LNCaP clone FGC (cell line): ENCODE measurements at regions not wholly inside any gene's neighbourhood (a gene's known extent, or its start where the extent isn't known, plus 50 kb on each side); places are given as distances from the start of the nearest gene placed in this dataset.

ENCODE experiments used
- DNase-seq: peaks from one replicate; pipeline ENCODE4 v3.0.0-alpha.2; 2011; ENCODE audit warnings: low read depth
- H3K4me3 ChIP-seq: 2 replicates; pipeline ENCODE4 v1.5.1; 2011; ENCODE audit warnings: mild to moderate bottlenecking, low read depth, low read length, control low read depth
- TF ChIP-seq, protein P1 (sequence below): IDR thresholded peaks from 2 replicates; pipeline ENCODE4 v1.5.1; 2012; ENCODE audit warnings: mild to moderate bottlenecking; ENCODE audit not compliant: control insufficient read depth, insufficient read depth; ENCODE audit errors: extremely low read depth

GRCh38 chr22:44634426-44635321 lies 67.3 kb upstream of the PRR5 start:
- no peak overlapping the region for H3K4me3 ChIP-seq
- TF ChIP-seq, protein P1, sequence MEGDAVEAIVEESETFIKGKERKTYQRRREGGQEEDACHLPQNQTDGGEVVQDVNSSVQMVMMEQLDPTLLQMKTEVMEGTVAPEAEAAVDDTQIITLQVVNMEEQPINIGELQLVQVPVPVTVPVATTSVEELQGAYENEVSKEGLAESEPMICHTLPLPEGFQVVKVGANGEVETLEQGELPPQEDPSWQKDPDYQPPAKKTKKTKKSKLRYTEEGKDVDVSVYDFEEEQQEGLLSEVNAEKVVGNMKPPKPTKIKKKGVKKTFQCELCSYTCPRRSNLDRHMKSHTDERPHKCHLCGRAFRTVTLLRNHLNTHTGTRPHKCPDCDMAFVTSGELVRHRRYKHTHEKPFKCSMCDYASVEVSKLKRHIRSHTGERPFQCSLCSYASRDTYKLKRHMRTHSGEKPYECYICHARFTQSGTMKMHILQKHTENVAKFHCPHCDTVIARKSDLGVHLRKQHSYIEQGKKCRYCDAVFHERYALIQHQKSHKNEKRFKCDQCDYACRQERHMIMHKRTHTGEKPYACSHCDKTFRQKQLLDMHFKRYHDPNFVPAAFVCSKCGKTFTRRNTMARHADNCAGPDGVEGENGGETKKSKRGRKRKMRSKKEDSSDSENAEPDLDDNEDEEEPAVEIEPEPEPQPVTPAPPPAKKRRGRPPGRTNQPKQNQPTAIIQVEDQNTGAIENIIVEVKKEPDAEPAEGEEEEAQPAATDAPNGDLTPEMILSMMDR = no peak
- no peak for DNase-seq

DNA sequence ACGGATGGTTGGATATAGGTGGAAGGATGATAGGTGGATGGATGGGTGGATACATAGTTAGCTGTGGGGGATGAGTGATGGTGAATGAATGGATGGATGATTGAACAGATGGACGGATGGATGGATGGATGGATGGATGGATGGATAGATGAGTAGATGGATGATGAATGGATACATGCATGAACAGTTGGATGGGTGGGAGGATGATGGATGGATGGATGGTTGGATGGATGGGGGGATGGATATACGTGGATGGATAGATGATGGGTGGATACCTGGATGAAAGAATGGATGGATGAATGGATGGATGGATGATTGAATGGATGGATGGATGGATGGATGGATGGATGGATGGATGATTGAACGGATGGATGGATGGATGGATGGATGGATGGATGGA lies 68.4 kb upstream of the PRR5 start:
- no peak for DNase-seq
- TF ChIP-seq, protein P1 = no peak
- H3K4me3 ChIP-seq = no peak overlapping the region

GRCh38 chr22:44632541-44633396 lies 69.2 kb upstream of the PRR5 start:
- no peak for DNase-seq
- H3K4me3 ChIP-seq = no peak overlapping the region
- TF ChIP-seq, protein P1 = no peak

DNA sequence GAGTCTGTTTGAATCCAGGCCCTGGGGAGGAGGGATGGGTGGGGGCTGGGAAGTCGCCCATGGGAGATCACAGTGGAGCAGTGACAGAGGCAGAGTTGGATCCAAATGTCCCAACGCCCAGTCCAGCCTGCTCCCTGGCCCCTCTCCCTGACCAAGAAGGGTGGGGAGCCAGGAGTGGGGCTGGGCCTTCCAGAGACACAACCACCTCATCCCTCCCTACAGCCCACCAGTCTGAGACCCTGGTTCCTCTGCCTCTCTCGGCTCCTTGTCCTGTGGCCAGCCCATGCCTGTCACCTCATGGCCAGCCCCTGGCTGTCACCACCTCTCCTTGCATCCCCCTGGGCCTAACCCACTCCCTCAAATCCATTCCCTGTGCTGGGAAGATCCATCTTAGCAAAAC lies 71.2 kb upstream of the PRR5 start:
- TF ChIP-seq, protein P1 = no peak
- no peak for DNase-seq
- H3K4me3 ChIP-seq = no peak overlapping the region

DNA sequence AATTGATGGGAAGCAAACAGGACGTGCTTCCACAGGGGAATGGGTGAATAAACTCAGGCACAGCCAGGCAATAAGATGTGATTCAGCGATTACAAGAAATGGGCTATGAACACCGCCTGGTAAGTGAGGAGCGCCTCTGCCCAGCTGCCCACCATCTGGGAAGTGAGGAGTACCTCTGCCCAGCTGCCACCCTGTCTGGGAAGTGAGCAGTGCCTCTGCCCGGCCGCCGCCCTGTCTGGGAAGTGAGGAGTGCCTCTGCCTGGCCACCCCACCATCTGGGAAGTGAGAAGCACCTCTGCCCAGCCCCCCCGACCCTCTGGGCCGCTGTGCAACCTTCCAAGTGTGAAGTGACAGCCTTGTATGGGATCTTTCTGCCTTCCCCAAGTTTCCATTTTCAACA lies 73.2 kb upstream of the PRR5 start:
- no peak overlapping the region for H3K4me3 ChIP-seq
- DNase-seq = no peak
- TF ChIP-seq, protein P1 = no peak

- TF ChIP-seq, protein P1 = no peak
- no peak for DNase-seq
- H3K4me3 ChIP-seq = no peak overlapping the region
These were observed 73.7 kb upstream of the PRR5 start for GRCh38 chr22:44628273-44628672.
